GM12864 (cell line): ENCODE measurements at regions not wholly inside any gene's neighbourhood (a gene's known extent, or its start where the extent isn't known, plus 50 kb on each side); places are given as distances from the start of the nearest gene placed in this dataset.

Experiments
- DNase-seq: peaks from one replicate; pipeline ENCODE4 v3.0.0-alpha.2; 2011; ENCODE audit warnings: low read depth
- H3K4me3 ChIP-seq: 2 replicates; pipeline ENCODE4 v1.5.1; 2011; ENCODE audit warnings: mild to moderate bottlenecking, low read depth, low read length, control low read depth
- TF ChIP-seq, protein P1 (sequence below): IDR thresholded peaks from 2 replicates; pipeline ENCODE4 v1.5.1; 2011; ENCODE audit warnings: low read depth, mild to moderate bottlenecking, moderate library complexity, low read length, control low read depth, inconsistent platforms; ENCODE audit errors: missing control alignments

- TF ChIP-seq, protein P1, sequence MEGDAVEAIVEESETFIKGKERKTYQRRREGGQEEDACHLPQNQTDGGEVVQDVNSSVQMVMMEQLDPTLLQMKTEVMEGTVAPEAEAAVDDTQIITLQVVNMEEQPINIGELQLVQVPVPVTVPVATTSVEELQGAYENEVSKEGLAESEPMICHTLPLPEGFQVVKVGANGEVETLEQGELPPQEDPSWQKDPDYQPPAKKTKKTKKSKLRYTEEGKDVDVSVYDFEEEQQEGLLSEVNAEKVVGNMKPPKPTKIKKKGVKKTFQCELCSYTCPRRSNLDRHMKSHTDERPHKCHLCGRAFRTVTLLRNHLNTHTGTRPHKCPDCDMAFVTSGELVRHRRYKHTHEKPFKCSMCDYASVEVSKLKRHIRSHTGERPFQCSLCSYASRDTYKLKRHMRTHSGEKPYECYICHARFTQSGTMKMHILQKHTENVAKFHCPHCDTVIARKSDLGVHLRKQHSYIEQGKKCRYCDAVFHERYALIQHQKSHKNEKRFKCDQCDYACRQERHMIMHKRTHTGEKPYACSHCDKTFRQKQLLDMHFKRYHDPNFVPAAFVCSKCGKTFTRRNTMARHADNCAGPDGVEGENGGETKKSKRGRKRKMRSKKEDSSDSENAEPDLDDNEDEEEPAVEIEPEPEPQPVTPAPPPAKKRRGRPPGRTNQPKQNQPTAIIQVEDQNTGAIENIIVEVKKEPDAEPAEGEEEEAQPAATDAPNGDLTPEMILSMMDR = no peak
- DNase-seq = no peak
- H3K4me3 ChIP-seq = no peak overlapping the region
Observed at GRCh38 chr6:169849396-169849795, 98.0 kb downstream of the ERMARD start.

DNA sequence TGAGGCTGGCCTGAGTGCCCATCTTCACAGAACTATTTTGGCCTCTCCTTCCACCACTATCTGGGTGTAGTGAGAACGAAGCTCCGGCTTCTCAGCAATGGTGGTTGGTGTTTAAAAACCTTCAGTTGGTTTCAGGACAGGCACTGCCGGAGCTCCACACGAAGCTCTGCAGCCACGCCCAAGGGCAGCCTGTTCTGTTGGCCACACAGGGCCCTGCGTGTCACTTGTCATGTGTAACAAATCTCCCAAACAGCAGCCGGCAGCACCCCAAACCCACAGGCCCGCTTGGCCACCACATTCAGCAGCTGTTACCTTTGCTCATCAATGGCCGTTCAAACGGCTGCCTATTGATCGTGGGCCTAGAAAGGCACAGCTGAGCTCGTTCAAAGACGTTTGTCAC is 97.5 kb downstream of the ERMARD start:
- no peak for DNase-seq
- TF ChIP-seq, protein P1 = no peak
- no peak overlapping the region for H3K4me3 ChIP-seq

DNA sequence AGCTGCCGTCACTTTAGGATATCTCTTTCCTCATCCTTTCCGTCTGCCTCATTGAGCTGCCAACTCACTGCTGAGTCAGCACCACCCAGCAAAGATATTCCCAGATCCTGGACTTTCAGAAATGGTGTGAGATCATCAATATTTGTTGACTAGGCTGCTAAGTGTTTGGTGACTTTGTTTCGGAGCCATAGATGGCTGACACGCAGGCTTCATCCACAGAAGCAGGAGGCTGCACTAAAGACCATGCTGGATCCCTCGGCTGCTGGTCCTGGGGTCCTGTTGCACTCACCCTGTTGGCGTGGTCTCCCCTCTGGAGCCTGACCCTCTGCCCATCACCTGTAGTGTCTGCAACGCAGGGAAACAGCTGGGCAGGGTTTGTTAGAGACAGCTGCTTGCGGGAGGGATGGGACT is 96.5 kb downstream of the ERMARD start:
- no peak for DNase-seq
- TF ChIP-seq, protein P1 = no peak
- H3K4me3 ChIP-seq = no peak overlapping the region

DNA sequence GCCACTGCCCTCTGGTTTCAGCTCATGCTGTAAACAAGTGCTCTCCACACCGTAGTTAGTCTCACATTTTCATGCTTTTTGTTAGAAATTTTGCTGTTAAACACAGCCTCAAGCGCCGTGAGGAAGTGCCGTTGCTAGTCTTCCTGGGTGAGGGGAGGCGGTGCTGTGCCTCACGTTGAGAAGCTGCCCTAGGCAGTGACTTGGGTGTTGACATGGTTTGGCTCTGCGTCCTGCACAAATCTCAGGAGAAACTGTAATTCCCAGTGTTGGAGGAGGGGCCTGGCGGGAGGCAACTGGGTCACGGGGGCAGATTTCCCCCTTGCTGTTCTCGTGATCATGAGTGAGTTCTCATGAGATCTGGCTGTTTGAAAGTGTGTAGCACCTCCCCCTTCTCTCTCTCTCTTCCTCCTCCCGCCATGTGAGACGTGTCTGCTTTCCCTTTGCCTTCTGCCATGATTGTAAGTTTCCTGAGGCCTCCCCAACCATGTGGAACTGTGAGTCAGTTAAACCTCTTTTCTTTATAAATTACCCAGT is 95.8 kb downstream of the ERMARD start:
- no peak for DNase-seq
- H3K4me3 ChIP-seq = no peak overlapping the region
- TF ChIP-seq, protein P1 = no peak

DNA sequence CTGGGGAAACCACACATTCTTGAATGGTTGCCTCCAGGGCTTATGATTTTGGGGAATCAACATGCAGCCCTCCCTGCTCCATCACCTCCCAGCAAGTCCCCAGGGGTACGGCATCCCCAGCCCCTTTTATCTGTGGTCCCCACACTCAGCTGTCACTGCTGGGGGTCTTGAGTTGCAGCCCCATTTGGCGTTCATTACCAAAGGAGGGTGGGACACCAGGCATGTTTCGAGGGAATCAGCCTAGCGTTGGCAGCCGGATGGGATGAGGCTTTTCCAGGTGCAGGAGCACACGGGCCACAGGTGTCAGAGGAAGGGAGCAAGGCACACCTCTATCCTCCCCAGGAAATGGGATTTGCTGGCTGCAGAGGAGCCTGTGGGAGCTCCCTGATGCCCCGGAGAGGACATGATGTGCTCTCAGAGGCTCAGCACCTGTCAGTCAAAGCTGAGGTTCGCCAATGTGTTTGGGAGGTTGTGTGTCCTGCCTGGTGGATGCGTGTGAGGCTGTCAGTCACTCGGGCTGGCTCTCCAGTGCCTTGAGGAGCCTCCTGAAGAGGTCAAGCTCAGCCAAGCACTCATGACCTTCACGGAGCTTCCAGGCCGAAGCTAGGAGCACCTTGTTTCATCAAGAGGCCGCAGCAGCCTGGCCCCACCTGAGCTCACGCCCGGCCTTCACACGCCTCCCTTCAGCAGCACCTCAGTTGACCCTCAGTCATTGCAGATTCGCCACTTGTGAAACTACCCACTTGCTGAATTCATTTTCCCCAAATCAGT is 95.0 kb downstream of the ERMARD start:
- no peak overlapping the region for H3K4me3 ChIP-seq
- TF ChIP-seq, protein P1 = no peak
- no peak for DNase-seq

DNA sequence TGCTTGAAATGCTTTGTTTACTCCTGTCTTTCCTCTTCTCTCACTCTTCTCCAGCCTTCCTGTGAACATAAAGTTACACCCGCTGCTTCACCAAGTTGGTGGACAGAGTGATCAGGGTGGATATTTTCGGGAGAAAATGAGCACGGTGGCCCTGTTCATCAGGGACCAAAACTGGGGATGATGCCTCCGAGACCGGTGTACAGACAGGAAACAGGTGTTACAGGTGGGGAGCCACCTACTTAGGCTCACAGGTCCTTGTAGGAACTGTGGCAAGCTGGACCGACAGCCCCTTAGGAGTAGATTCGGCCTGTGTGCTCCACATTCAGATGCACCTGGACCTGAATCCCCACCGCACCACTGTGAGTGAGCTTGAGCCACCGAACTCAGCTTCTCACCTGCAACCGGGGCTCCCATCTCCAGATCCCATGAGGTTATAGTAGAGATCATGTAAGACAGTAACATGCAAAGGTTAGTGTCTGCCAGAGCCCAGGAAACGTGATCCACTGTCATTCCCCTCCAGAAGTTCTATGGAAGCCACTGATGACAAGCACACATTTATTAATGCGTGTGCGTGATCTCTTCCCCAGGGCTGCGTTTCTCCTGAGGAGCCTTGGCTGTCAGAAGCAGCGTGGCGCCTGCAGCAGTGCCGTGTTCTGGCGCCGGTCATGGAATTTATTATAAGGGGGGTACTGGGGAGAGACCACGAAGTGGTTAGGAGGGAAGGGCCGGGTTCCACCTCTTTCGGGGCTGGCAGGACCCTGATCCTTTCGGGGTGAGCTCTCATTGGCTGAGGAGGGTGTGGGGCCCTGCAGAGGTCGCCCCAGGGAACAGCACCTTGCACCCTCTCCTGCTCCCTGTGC is 94.2 kb downstream of the ERMARD start:
- TF ChIP-seq, protein P1 = no peak
- no peak overlapping the region for H3K4me3 ChIP-seq
- DNase-seq = no peak
